Endothelial cell of umbilical vein (primary cell): ENCODE measurements at regions not wholly inside any gene's neighbourhood (a gene's known extent, or its start where the extent isn't known, plus 50 kb on each side); places are given as distances from the start of the nearest gene placed in this dataset.

Source experiments
- CTCF ChIP-seq, 2 donors: IDR thresholded peaks; 1 replicate in 1 of 2; 2 replicates in 1 of 2; pipeline ENCODE4 v1.5.1; 2011; ENCODE audit warnings: low read length in 2 of 2, mild to moderate bottlenecking in 2 of 2, moderate library complexity in 2 of 2, control low read depth in 1 of 2, inconsistent platforms in 1 of 2, low read depth in 1 of 2; ENCODE audit not compliant: insufficient read depth in 1 of 2; ENCODE audit errors: extremely low read depth in 1 of 2
- POLR2A ChIP-seq: IDR thresholded peaks from 2 replicates; pipeline ENCODE4 v1.6.1; 2012; ENCODE audit warnings: low read depth, mild to moderate bottlenecking, control low read depth, low read length
- POLR2AphosphoS5 ChIP-seq: IDR thresholded peaks from 2 replicates; pipeline ENCODE4 v1.6.1; 2012; ENCODE audit warnings: low read depth, mild to moderate bottlenecking, control low read depth, low read length, moderate library complexity; ENCODE audit not compliant: insufficient read depth

- TF ChIP-seq CTCF (IDR thresholded peaks at IDR 0.05; ENCODE audit: extremely low read depth in 1 of 2, insufficient read depth in 1 of 2, low read depth in 1 of 2, low read length in 2 of 2) (no peak), POLR2A (no peak), POLR2AphosphoS5 (no peak)
Observed at GRCh38 chr16:48076455-48077012, 79.3 kb downstream of the ABCC12 start.
